ENCODE measurements at regions not wholly inside any gene's neighbourhood (a gene's known extent, or its start where the extent isn't known, plus 50 kb on each side); places are given as distances from the start of the nearest gene placed in this dataset.

DNA sequence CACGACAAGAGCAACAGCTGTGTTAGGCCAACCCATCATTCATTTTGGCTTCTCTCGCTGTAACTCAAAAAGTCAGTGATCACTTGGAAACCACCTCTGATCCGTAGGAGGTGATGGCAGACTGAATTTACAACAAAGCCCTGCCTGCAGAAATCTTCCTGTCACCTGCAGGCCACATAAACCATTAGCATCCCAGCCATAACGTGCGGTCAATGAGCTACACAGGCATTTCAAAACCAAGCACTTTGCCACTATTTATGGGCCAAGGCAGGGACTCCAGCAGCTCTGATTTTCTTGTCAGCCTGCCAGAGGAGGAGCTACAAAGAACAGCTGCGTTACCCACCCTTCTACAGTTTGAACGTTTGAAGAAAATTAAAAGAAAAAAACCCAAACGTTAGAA lies 228.1 kb upstream of the PPARGC1A start:
- no peak overlapping the region for H3K27ac Mint-ChIP-seq (ENCODE audit: unreplicated experiment)
- H3K27me3 Mint-ChIP-seq (ENCODE audit: low read depth): no peaks in the 10 kb centered on the region
- TF ChIP-seq, protein P1, sequence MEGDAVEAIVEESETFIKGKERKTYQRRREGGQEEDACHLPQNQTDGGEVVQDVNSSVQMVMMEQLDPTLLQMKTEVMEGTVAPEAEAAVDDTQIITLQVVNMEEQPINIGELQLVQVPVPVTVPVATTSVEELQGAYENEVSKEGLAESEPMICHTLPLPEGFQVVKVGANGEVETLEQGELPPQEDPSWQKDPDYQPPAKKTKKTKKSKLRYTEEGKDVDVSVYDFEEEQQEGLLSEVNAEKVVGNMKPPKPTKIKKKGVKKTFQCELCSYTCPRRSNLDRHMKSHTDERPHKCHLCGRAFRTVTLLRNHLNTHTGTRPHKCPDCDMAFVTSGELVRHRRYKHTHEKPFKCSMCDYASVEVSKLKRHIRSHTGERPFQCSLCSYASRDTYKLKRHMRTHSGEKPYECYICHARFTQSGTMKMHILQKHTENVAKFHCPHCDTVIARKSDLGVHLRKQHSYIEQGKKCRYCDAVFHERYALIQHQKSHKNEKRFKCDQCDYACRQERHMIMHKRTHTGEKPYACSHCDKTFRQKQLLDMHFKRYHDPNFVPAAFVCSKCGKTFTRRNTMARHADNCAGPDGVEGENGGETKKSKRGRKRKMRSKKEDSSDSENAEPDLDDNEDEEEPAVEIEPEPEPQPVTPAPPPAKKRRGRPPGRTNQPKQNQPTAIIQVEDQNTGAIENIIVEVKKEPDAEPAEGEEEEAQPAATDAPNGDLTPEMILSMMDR (conservative IDR thresholded peaks at IDR 0.05): no peak
- no peaks in the 10 kb centered on the region for H3K36me3 Mint-ChIP-seq (ENCODE audit: low read depth)
- no peak for DNase-seq (ENCODE audit: low read depth, low spot score)
- no peaks in the 10 kb centered on the region for H3K9me3 Mint-ChIP-seq
- H3K4me1 Mint-ChIP-seq: peaks cover 20% of the 10 kb centered on the region
- no peak overlapping the region for H3K4me3 Mint-ChIP-seq

DNA sequence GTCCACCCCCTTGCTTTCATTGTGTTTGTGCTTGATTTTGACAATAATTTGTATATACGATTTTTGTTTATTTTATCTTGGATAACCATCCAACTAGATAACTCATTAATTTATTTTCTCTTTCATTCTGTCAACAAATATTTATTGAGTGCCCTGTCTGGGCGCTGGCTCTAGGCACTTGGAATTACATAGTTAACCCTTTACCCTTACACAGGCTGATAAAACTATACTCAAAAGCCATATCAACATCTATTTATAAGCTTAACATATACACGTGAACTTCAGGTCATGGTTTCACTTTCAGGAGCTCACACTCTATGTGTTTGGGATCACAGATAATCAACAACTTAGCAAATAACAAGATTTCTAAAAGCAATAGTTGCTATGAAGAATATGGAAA lies 226.3 kb upstream of the PPARGC1A start:
- no peaks in the 10 kb centered on the region for H3K36me3 Mint-ChIP-seq (ENCODE audit: low read depth)
- no peaks in the 10 kb centered on the region for H3K9me3 Mint-ChIP-seq
- no peak for DNase-seq (ENCODE audit: low read depth, low spot score)
- no peaks in the 10 kb centered on the region for H3K27me3 Mint-ChIP-seq (ENCODE audit: low read depth)
- no peak overlapping the region for H3K4me3 Mint-ChIP-seq
- peaks cover 13% of the 10 kb centered on the region for H3K4me1 Mint-ChIP-seq
- TF ChIP-seq, protein P1 (conservative IDR thresholded peaks at IDR 0.05): no peak
- no peak overlapping the region for H3K27ac Mint-ChIP-seq (ENCODE audit: unreplicated experiment)

DNA sequence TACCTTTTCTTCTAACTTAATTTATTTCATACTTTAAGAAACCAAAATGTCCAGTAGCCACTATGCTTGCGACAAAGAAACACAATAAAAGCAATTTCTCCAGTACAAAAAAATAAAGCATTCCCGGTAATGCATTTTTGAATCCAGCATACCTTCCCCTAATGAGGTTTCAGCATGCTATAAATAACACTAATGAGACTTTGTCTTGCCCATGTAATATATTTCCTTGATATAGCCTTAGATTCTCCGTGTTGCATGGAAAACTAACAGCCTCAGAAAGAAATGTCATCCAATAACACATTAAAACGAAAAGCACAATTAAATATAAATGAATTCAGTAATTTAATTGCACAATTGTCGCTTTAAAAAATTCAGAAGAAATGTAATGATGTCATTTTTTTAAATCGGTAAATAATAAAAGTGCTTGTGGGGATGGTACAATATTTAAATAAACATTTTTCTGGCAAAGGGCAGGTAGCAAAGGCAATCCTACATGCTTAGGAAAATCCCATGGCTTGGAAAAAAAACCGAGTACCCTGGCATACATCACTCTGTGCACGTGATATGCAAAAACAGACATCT lies 225.2 kb upstream of the PPARGC1A start:
- Mint-ChIP-seq H3K9me3 (no peaks in the 10 kb centered on the region), H3K36me3 (ENCODE audit: low read depth) (no peaks in the 10 kb centered on the region), H3K4me3 (no peak overlapping the region), H3K27me3 (ENCODE audit: low read depth) (no peaks in the 10 kb centered on the region), H3K27ac (ENCODE audit: unreplicated experiment) (no peak overlapping the region), H3K4me1 (peaks cover 13% of the 10 kb centered on the region)
- DNase-seq (ENCODE audit: low read depth, low spot score): no peak
- TF ChIP-seq, protein P1 (conservative IDR thresholded peaks at IDR 0.05): no peak

DNA sequence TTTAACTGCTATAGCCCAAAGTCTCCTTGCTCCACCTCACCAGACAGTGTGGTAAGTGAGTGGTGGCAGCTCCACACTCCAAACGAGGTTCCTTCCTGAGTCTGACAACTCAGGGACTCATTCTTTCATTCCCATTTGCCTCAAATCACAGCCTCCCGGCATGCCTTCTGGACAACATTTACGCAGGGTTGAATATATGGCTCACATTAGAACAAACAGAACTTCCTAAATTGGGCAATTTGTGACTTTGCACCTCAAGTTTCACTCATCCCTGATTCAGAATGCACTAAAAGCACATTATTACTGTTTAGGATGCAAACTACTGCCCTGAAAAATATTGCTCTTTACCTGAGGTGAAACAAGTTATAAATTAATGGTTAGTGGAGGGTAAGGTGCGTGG lies 224.6 kb upstream of the PPARGC1A start:
- no peak for DNase-seq (ENCODE audit: low read depth, low spot score)
- H3K27me3 Mint-ChIP-seq (ENCODE audit: low read depth): no peaks in the 10 kb centered on the region
- no peaks in the 10 kb centered on the region for H3K9me3 Mint-ChIP-seq
- peaks cover 13% of the 10 kb centered on the region for H3K4me1 Mint-ChIP-seq
- TF ChIP-seq, protein P1 (conservative IDR thresholded peaks at IDR 0.05): no peak
- H3K4me3 Mint-ChIP-seq: no peak overlapping the region
- no peak overlapping the region for H3K27ac Mint-ChIP-seq (ENCODE audit: unreplicated experiment)
- no peaks in the 10 kb centered on the region for H3K36me3 Mint-ChIP-seq (ENCODE audit: low read depth)

DNA sequence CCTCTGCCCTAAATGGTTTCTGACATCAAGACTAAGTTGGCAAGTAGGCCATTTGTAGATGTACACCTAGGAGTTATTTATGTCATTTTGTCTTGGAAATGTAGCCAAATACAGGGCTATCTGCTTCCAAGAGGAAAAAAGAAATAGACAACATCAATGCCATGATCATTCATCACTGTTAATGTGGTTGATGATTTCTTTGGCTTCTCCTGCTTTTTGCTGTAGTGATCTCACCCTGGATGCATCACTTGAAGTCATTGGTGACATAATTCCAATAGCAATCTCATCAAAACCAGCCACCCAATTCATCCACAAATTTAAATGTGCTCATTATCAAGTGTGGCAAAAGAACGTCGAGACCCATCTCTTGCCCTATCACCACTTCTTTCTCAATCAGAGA lies 222.6 kb upstream of the PPARGC1A start:
- no peak overlapping the region for H3K4me3 Mint-ChIP-seq
- no peaks in the 10 kb centered on the region for H3K27me3 Mint-ChIP-seq (ENCODE audit: low read depth)
- no peaks in the 10 kb centered on the region for H3K36me3 Mint-ChIP-seq (ENCODE audit: low read depth)
- H3K4me1 Mint-ChIP-seq: peaks cover 2% of the 10 kb centered on the region
- TF ChIP-seq, protein P1 (conservative IDR thresholded peaks at IDR 0.05): no peak
- H3K27ac Mint-ChIP-seq (ENCODE audit: unreplicated experiment): no peak overlapping the region
- no peak for DNase-seq (ENCODE audit: low read depth, low spot score)
- no peaks in the 10 kb centered on the region for H3K9me3 Mint-ChIP-seq
